NCI-H2029 treated with DMSO at 0.1 percent for 48 hours (cell line): ENCODE measurements at regions not wholly inside any gene's neighbourhood (a gene's known extent, or its start where the extent isn't known, plus 50 kb on each side); places are given as distances from the start of the nearest gene placed in this dataset.

ENCODE experiments used
- DNase-seq: peaks from one replicate; lab custom pipeline; 2025; lab: John Stamatoyannopoulos, UW

GRCh38 chr2:215716956-215717355 lies 281.1 kb upstream of the FN1 start:
- no peak for DNase-seq

GRCh38 chr2:215712871-215713790 lies 277.3 kb upstream of the FN1 start:
- DNase-seq = no peak

GRCh38 chr2:215712219-215712868 lies 276.5 kb upstream of the FN1 start:
- no peak for DNase-seq

GRCh38 chr2:215711471-215712034 lies 275.7 kb upstream of the FN1 start:
- no peak for DNase-seq

- DNase-seq = no peak
Measured at GRCh38 chr2:215707608-215708007, 271.7 kb upstream of the FN1 start.

GRCh38 chr2:215705771-215706361 lies 270.0 kb upstream of the FN1 start:
- DNase-seq = no peak

- DNase-seq = no peak
Measured at GRCh38 chr2:215705281-215705680, 269.4 kb upstream of the FN1 start.

- no peak for DNase-seq
Measured at GRCh38 chr2:215702116-215702902, 266.4 kb upstream of the FN1 start.

- no peak for DNase-seq
Measured at GRCh38 chr2:215699700-215700538, 264.1 kb upstream of the FN1 start.

- no peak for DNase-seq
Measured at GRCh38 chr2:215699018-215699417, 263.1 kb upstream of the FN1 start.

- DNase-seq = no peak
Measured at GRCh38 chr2:215698566-215698965, 262.7 kb upstream of the FN1 start.

GRCh38 chr2:215697496-215697895 lies 261.6 kb upstream of the FN1 start:
- no peak for DNase-seq

- no peak for DNase-seq
Measured at GRCh38 chr2:215697003-215697402, 261.1 kb upstream of the FN1 start.

- no peak for DNase-seq
Measured at GRCh38 chr2:215695861-215696260, 260.0 kb upstream of the FN1 start.

GRCh38 chr2:215693999-215694580 lies 258.2 kb upstream of the FN1 start:
- no peak for DNase-seq

GRCh38 chr2:215693193-215693998 lies 257.5 kb upstream of the FN1 start:
- no peak for DNase-seq

GRCh38 chr2:215692387-215693079 lies 256.7 kb upstream of the FN1 start:
- no peak for DNase-seq

- no peak for DNase-seq
Measured at GRCh38 chr2:215691346-215691745, 255.5 kb upstream of the FN1 start.
